Stomach (tissue), 8 donors: ENCODE measurements at regions not wholly inside any gene's neighbourhood (a gene's known extent, or its start where the extent isn't known, plus 50 kb on each side); places are given as distances from the start of the nearest gene placed in this dataset.

Experiments
- DNase-seq, 2 donors: peaks; one replicate each; pipeline versions ENCODE4 v3.0.0 to v3.0.0-alpha.2; 2013 to 2019
- H3K27ac ChIP-seq, 5 donors: fragments of 200-600 bp in 4 of 5; sonication (generic) in 4 of 5; one replicate each; pipeline ENCODE4 v1.5.1; 2013 to 2019; ENCODE audit warnings: mild to moderate bottlenecking in 1 of 5, moderate library complexity in 1 of 5
- H3K27me3 ChIP-seq, 3 donors: fragments of 200-600 bp; sonication (generic); one replicate each; pipeline ENCODE4 v1.5.1; 2017 to 2019; ENCODE audit warnings: mixed run types in 1 of 3
- H3K36me3 ChIP-seq, 4 donors: fragments of 200-600 bp; sonication (generic); 1 replicate in 3 of 4; 2 replicates in 1 of 4; pipeline ENCODE4 v1.5.1; 2016 to 2019
- H3K4me1 ChIP-seq, 4 donors: fragments of 200-600 bp; sonication (generic); one replicate each; pipeline ENCODE4 v1.5.1; 2016 to 2019
- H3K4me3 ChIP-seq, 4 donors: fragments of 200-600 bp; sonication (generic) in 3 of 4; one replicate each; pipeline ENCODE4 v1.5.1; 2016 to 2019; ENCODE audit warnings: mild to moderate bottlenecking in 1 of 4
- H3K9me3 ChIP-seq, 4 donors: fragments of 200-600 bp; sonication (generic); one replicate each; pipeline ENCODE4 v1.5.1; 2016 to 2019
- EP300 ChIP-seq: sonication (generic); formaldehyde crosslinking; IDR thresholded peaks from one replicate; pipeline ENCODE4 v1.6.1; 2017; ENCODE audit warnings: antibody characterized with exemption
- POLR2A ChIP-seq, 4 donors: fragments of 450-650 bp; IDR thresholded peaks; one replicate each; pipeline ENCODE4 v1.6.1; 2016; ENCODE audit warnings: antibody characterized with exemption in 4 of 4, control low read depth in 2 of 4, mild to moderate bottlenecking in 1 of 4, moderate library complexity in 1 of 4
- POLR2AphosphoS5 ChIP-seq, 3 donors: sonication (generic); formaldehyde crosslinking; IDR thresholded peaks; one replicate each; pipeline ENCODE4 v1.6.1; 2016; ENCODE audit warnings: antibody characterized with exemption in 3 of 3
- WGBS, 5 donors: extraction: QIAGEN DNeasy Blood & Tissue Kit in 3 of 5; methylation state at CpG; one replicate each; pipeline versions ENCODE4 v1.1.5 to v1.1.7; 2013 to 2018; 5-methylcytosine and 5-hydroxymethylcytosine counted together
- intact Hi-C: fragments of 100-400 bp; cut with DNase I; formaldehyde crosslinking; loops from one replicate; pipeline ENCODE4 v1.15.1; 2023; ENCODE audit warnings: low total_unique reads
- TF ChIP-seq, protein P1 (sequence below), 7 experiments: fragments of 450-650 bp in 4 of 7; fragments of 200-600 bp in 3 of 7; sonication (generic) in 3 of 7; IDR thresholded peaks; one replicate each; pipeline ENCODE4 v1.5.1; 2016 to 2019; ENCODE audit warnings: antibody characterized with exemption in 7 of 7, control low read depth in 2 of 7, mild to moderate bottlenecking in 1 of 7
- donor health status: healthy with polysubstance abuse.
- donor health status: Bipolar disorder and iron deficiency.
- donor health status: healthy.

GRCh38 chr5:28415791-28416443, 1377.5 kb upstream of the CDH9 start:
- intact Hi-C loops = no loop called here
- no peak for TF ChIP-seq POLR2AphosphoS5 (IDR thresholded peaks at IDR 0.05)
- no peak for TF ChIP-seq EP300
- TF ChIP-seq, protein P1, sequence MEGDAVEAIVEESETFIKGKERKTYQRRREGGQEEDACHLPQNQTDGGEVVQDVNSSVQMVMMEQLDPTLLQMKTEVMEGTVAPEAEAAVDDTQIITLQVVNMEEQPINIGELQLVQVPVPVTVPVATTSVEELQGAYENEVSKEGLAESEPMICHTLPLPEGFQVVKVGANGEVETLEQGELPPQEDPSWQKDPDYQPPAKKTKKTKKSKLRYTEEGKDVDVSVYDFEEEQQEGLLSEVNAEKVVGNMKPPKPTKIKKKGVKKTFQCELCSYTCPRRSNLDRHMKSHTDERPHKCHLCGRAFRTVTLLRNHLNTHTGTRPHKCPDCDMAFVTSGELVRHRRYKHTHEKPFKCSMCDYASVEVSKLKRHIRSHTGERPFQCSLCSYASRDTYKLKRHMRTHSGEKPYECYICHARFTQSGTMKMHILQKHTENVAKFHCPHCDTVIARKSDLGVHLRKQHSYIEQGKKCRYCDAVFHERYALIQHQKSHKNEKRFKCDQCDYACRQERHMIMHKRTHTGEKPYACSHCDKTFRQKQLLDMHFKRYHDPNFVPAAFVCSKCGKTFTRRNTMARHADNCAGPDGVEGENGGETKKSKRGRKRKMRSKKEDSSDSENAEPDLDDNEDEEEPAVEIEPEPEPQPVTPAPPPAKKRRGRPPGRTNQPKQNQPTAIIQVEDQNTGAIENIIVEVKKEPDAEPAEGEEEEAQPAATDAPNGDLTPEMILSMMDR (IDR thresholded peaks at IDR 0.05) = no peak
- no peak for TF ChIP-seq POLR2A (IDR thresholded peaks at IDR 0.05)

DNA sequence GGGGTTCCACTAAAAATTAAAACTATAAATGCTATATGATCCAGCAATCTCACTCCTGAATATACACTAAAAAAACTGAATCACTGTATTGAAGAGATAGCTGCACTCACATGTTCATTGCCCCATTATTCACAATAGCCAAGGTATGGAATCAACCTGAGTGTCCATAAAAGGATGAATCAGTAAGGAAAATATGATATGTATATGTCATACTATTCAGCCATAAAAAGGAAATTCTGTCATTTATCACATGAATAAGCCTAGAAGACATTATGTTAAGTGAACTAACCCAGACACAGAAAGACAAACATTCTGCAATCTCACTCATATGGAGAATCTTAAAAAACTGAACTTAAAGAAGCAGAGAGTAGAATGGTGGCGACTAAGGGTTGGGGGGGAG, 1376.2 kb upstream of the CDH9 start:
- intact Hi-C loops = no loop called here
- Histone ChIP-seq H3K27me3 (no peaks in the 10 kb centered on the region), H3K27ac (no peak overlapping the region), H3K9me3 (peaks cover 0 to 14% (median 3%) of the 10 kb centered on the region in 4 donors), H3K4me1 (no peaks in the 10 kb centered on the region), H3K36me3 (no peaks in the 10 kb centered on the region), H3K4me3 (no peak overlapping the region)
- no peak for DNase-seq
- 85 to 94% (median 88%) methylated on average over 1 of the region's 1 CpG for WGBS, 5 donors
- TF ChIP-seq EP300 (no peak), POLR2A (IDR thresholded peaks at IDR 0.05) (no peak), POLR2AphosphoS5 (IDR thresholded peaks at IDR 0.05) (no peak)
- TF ChIP-seq, protein P1 (IDR thresholded peaks at IDR 0.05) = no peak

More at GRCh38 chr5:28415791-28416443, 1377.5 kb upstream of the CDH9 start:
- Histone ChIP-seq H3K36me3 (no peaks in the 10 kb centered on the region), H3K4me3 (no peak overlapping the region), H3K27ac (no peak overlapping the region), H3K4me1 (no peaks in the 10 kb centered on the region), H3K9me3 (peaks cover 0 to 14% (median 3%) of the 10 kb centered on the region in 4 donors), H3K27me3 (no peaks in the 10 kb centered on the region)
- DNase-seq = no peak
- 80 to 88% (median 87%) methylated on average over 2 of the region's 2 CpGs for WGBS, 5 donors

- intact Hi-C loops = no loop called here
- no peak overlapping the region for H3K27ac ChIP-seq
- no peaks in the 10 kb centered on the region for H3K27me3 ChIP-seq
These were observed 1370.3 kb upstream of the CDH9 start for GRCh38 chr5:28408651-28409050.

GRCh38 chr5:28408186-28408585, 1369.8 kb upstream of the CDH9 start:
- Histone ChIP-seq H3K27ac (no peak overlapping the region), H3K4me3 (no peak overlapping the region), H3K36me3 (no peaks in the 10 kb centered on the region), H3K4me1 (no peaks in the 10 kb centered on the region), H3K9me3 (peaks cover 3 to 22% (median 13%) of the 10 kb centered on the region in 4 donors), H3K27me3 (no peaks in the 10 kb centered on the region)
- TF ChIP-seq POLR2A (IDR thresholded peaks at IDR 0.05) (no peak), POLR2AphosphoS5 (IDR thresholded peaks at IDR 0.05) (no peak), EP300 (no peak)
- TF ChIP-seq, protein P1 (IDR thresholded peaks at IDR 0.05) = no peak
- no peak for DNase-seq
- WGBS, 5 donors = 57 to 72% (median 65%) methylated on average over 3 of the region's 3 CpGs
- intact Hi-C loops = no loop called here

More at GRCh38 chr5:28408651-28409050, 1370.3 kb upstream of the CDH9 start:
- DNase-seq = no peak
- Histone ChIP-seq H3K4me3 (no peak overlapping the region), H3K36me3 (no peaks in the 10 kb centered on the region), H3K9me3 (peaks cover 3 to 22% (median 13%) of the 10 kb centered on the region in 4 donors), H3K4me1 (no peaks in the 10 kb centered on the region)
- TF ChIP-seq, protein P1 (IDR thresholded peaks at IDR 0.05) = no peak
- TF ChIP-seq POLR2AphosphoS5 (IDR thresholded peaks at IDR 0.05) (no peak), EP300 (no peak)
